ENCODE measurements at regions not wholly inside any gene's neighbourhood (a gene's known extent, or its start where the extent isn't known, plus 50 kb on each side); places are given as distances from the start of the nearest gene placed in this dataset.

DNA sequence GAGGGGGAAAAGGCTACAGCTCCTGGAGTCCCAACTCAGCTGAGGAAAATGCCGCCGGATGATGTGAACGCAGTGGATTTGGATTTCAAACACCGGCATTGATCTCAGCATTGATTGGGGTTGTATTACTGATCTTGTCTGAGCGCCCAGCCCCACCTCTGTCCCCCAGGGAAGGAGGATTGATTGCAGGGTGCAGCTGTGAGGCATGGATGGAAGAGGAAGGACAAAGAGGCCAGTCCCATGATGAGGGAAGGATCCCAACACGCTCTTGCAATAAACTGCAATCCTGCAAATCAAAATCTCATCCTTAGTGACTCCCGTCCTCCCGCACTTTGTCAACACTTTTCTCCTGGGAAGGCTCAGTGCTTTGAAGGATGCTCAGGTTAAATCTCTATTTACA lies 242.3 kb upstream of the PROX1 start:
- Histone ChIP-seq H2AFZ (ENCODE audit: low read length) (no peak overlapping the region), H4K20me1 (ENCODE audit: insufficient read depth, low read length) (no peaks in the 10 kb centered on the region), H3F3A (ENCODE audit: insufficient read depth, low read length) (no peaks in the 10 kb centered on the region), H3K36me3 (replicated peaks; ENCODE audit: insufficient read depth, low read length) (no peaks in the 10 kb centered on the region), H3K4me1 (ENCODE audit: low read length) (no peaks in the 10 kb centered on the region), H3K79me2 (ENCODE audit: low read length) (no peaks in the 10 kb centered on the region), H3K27me3 (replicated peaks; ENCODE audit: insufficient read depth, low read length) (no peaks in the 10 kb centered on the region), H3K4me2 (ENCODE audit: low read depth, low read length) (no peak overlapping the region), H3K27ac (ENCODE audit: low read length) (no peak overlapping the region), H3K9ac (ENCODE audit: low read length) (no peak overlapping the region), H3K4me3 (ENCODE audit: low read length) (no peak overlapping the region), H3K9me2 (replicated peaks; ENCODE audit: insufficient read depth, low read length) (no peaks in the 10 kb centered on the region), H3K9me3 (replicated peaks; ENCODE audit: insufficient read depth, low read length) (no peaks in the 10 kb centered on the region)
- DNase-seq = no peak
- TF ChIP-seq CTCF (IDR thresholded peaks at IDR 0.05; ENCODE audit: low read length) (no peak), EZH2phosphoT487 (IDR thresholded peaks at IDR 0.05; ENCODE audit: low read length) (no peak), EZH2 (optimal IDR thresholded peaks at IDR 0.05; ENCODE audit: low read depth, low read length) (no peak)

GRCh38 chr1:213749558-213749957 lies 238.2 kb upstream of the PROX1 start:
- Histone ChIP-seq H2AFZ (ENCODE audit: low read length) (no peak overlapping the region), H3K27me3 (replicated peaks; ENCODE audit: insufficient read depth, low read length) (no peaks in the 10 kb centered on the region), H3K4me3 (ENCODE audit: low read length) (no peak overlapping the region), H3K4me1 (ENCODE audit: low read length) (no peaks in the 10 kb centered on the region), H3K36me3 (replicated peaks; ENCODE audit: insufficient read depth, low read length) (no peaks in the 10 kb centered on the region), H3K79me2 (ENCODE audit: low read length) (no peaks in the 10 kb centered on the region), H4K20me1 (ENCODE audit: insufficient read depth, low read length) (no peaks in the 10 kb centered on the region), H3F3A (ENCODE audit: insufficient read depth, low read length) (no peaks in the 10 kb centered on the region), H3K9ac (ENCODE audit: low read length) (no peak overlapping the region), H3K9me2 (replicated peaks; ENCODE audit: insufficient read depth, low read length) (no peaks in the 10 kb centered on the region), H3K27ac (ENCODE audit: low read length) (no peak overlapping the region), H3K4me2 (ENCODE audit: low read depth, low read length) (no peak overlapping the region), H3K9me3 (replicated peaks; ENCODE audit: insufficient read depth, low read length) (no peaks in the 10 kb centered on the region)
- no peak for TF ChIP-seq EZH2 (optimal IDR thresholded peaks at IDR 0.05; ENCODE audit: low read depth, low read length)
- TF ChIP-seq EZH2phosphoT487 (IDR thresholded peaks at IDR 0.05; ENCODE audit: low read length) = no peak
- TF ChIP-seq CTCF (IDR thresholded peaks at IDR 0.05; ENCODE audit: low read length) = no peak
- no peak for DNase-seq

- Histone ChIP-seq H3K27ac (ENCODE audit: low read length) (no peak overlapping the region), H3F3A (ENCODE audit: insufficient read depth, low read length) (no peaks in the 10 kb centered on the region), H3K4me1 (ENCODE audit: low read length) (no peaks in the 10 kb centered on the region), H2AFZ (ENCODE audit: low read length) (no peak overlapping the region), H3K9me2 (replicated peaks; ENCODE audit: insufficient read depth, low read length) (no peaks in the 10 kb centered on the region), H4K20me1 (ENCODE audit: insufficient read depth, low read length) (no peaks in the 10 kb centered on the region), H3K9ac (ENCODE audit: low read length) (no peak overlapping the region), H3K4me3 (ENCODE audit: low read length) (no peak overlapping the region), H3K4me2 (ENCODE audit: low read depth, low read length) (no peak overlapping the region), H3K36me3 (replicated peaks; ENCODE audit: insufficient read depth, low read length) (no peaks in the 10 kb centered on the region), H3K9me3 (replicated peaks; ENCODE audit: insufficient read depth, low read length) (no peaks in the 10 kb centered on the region), H3K79me2 (ENCODE audit: low read length) (no peaks in the 10 kb centered on the region), H3K27me3 (replicated peaks; ENCODE audit: insufficient read depth, low read length) (no peaks in the 10 kb centered on the region)
- TF ChIP-seq EZH2phosphoT487 (IDR thresholded peaks at IDR 0.05; ENCODE audit: low read length) (no peak), CTCF (IDR thresholded peaks at IDR 0.05; ENCODE audit: low read length) (no peak), EZH2 (optimal IDR thresholded peaks at IDR 0.05; ENCODE audit: low read depth, low read length) (no peak)
- DNase-seq = no peak
Measured at GRCh38 chr1:213750231-213751063, 237.3 kb upstream of the PROX1 start.

Measured in MM.1S (cell line).